MCF 10A (cell line): ENCODE measurements at regions not wholly inside any gene's neighbourhood (a gene's known extent, or its start where the extent isn't known, plus 50 kb on each side); places are given as distances from the start of the nearest gene placed in this dataset.

Source experiments
- BruUV-seq: library from RNA; stranded (reverse); fragments of 400-500 nt; replicated peaks from 2 replicates; lab custom pipeline; 2021; lab: Mats Ljungman, UMichigan
- CTCF ChIA-PET: fragments of 300-600 bp; sonication (Branson Sonifier 250); formaldehyde crosslinking; extraction: SDS; loops from one replicate; lab custom pipeline; 2021; ENCODE audit warnings: antibody characterized with exemption, inconsistent platforms; lab: Yijun Ruan, JAX
- POLR2A ChIA-PET: fragments of 300-600, 350-650 bp; sonication (Branson Sonifier 250); formaldehyde crosslinking; extraction: SDS; loops from one replicate; lab custom pipeline; 2020; ENCODE audit warnings: antibody characterized with exemption, inconsistent platforms; lab: Yijun Ruan, JAX
- DNase-seq: peaks from one replicate; pipeline ENCODE4 v3.0.0-alpha.2; 2018; ENCODE audit not compliant: unreplicated experiment
- H3K27ac Mint-ChIP-seq: one replicate; pipeline ENCODE4 v1.8.0; 2022; ENCODE audit warnings: mild to moderate bottlenecking, low read depth, mixed read lengths; ENCODE audit not compliant: unreplicated experiment
- H3K27me3 Mint-ChIP-seq: one replicate; pipeline ENCODE4 v1.8.0; 2022; ENCODE audit warnings: mixed read lengths; ENCODE audit not compliant: insufficient read depth, unreplicated experiment
- H3K36me3 Mint-ChIP-seq: one replicate; pipeline ENCODE4 v1.8.0; 2022; ENCODE audit warnings: mild to moderate bottlenecking, moderate library complexity, mixed read lengths; ENCODE audit not compliant: insufficient read depth, unreplicated experiment
- H3K4me1 Mint-ChIP-seq: one replicate; pipeline ENCODE4 v1.8.0; 2022; ENCODE audit warnings: mixed read lengths; ENCODE audit not compliant: insufficient read depth, unreplicated experiment
- H3K4me3 Mint-ChIP-seq: one replicate; pipeline ENCODE4 v1.8.0; 2022; ENCODE audit warnings: mild to moderate bottlenecking, moderate library complexity, mixed read lengths; ENCODE audit not compliant: unreplicated experiment
- H3K9me3 Mint-ChIP-seq: one replicate; pipeline ENCODE4 v1.8.0; 2022; ENCODE audit warnings: mixed read lengths; ENCODE audit not compliant: unreplicated experiment
- CTCF ChIP-seq: fragments of 200-600 bp; IDR thresholded peaks from one replicate; pipeline ENCODE4 v1.8.0; 2022; ENCODE audit warnings: antibody characterized with exemption, mild to moderate bottlenecking; ENCODE audit not compliant: unreplicated experiment
- intact Hi-C: fragments of 100-400 bp; cut with micrococcal nuclease; formaldehyde crosslinking; loops from 2 replicates; pipeline ENCODE4 v1.14.1; 2022

GRCh38 chr11:27183672-27184457 is 143.2 kb downstream of the BBOX1 start:
- no peak overlapping the region for H3K27ac Mint-ChIP-seq
- peak; percentile 72 for DNase-seq
- intact Hi-C loops, result loop anchor here (1.0 to 2.0 kb wide), 3 partner anchors 112 to 302 kb away; partner anchors contain the start of gene CCDC34
- CTCF ChIA-PET, result interaction anchor here (0.6 to 5.9 kb wide), 40 partner anchors 12 to 866 kb away, joined by 3 to 121 read pairs (median 4); no protein-coding TSS in a partner anchor
- H3K4me3 Mint-ChIP-seq, result no peak overlapping the region
- peak; percentile 78 for TF ChIP-seq CTCF
- no peaks in the 10 kb centered on the region for H3K9me3 Mint-ChIP-seq
- POLR2A ChIA-PET, result interaction anchor here (0.6 to 2.2 kb wide), 12 partner anchors 25 to 713 kb away, joined by 3 to 12 read pairs (median 4); partner anchors contain the start of gene LGR4
- no TSS peak for BruUV-seq
- peaks cover 27% of the 10 kb centered on the region for H3K27me3 Mint-ChIP-seq
- no peaks in the 10 kb centered on the region for H3K36me3 Mint-ChIP-seq
- H3K4me1 Mint-ChIP-seq, result no peaks in the 10 kb centered on the region

GRCh38 chr11:27179334-27179733 is 138.7 kb downstream of the BBOX1 start:
- no peak overlapping the region for H3K27ac Mint-ChIP-seq
- H3K27me3 Mint-ChIP-seq, result peaks cover 11% of the 10 kb centered on the region
- no peaks in the 10 kb centered on the region for H3K9me3 Mint-ChIP-seq
- BruUV-seq, result no TSS peak
- peaks cover under 1% of the 10 kb centered on the region for H3K4me1 Mint-ChIP-seq
- H3K4me3 Mint-ChIP-seq, result no peak overlapping the region
- CTCF ChIA-PET, result interaction anchor here (0.6 to 3.5 kb wide), 5 partner anchors 20 to 308 kb away, joined by 3 to 20 read pairs (median 5); no protein-coding TSS in a partner anchor
- no peaks in the 10 kb centered on the region for H3K36me3 Mint-ChIP-seq
- TF ChIP-seq CTCF, result no peak
- DNase-seq, result no peak
- POLR2A ChIA-PET, result no interaction called here
- intact Hi-C loops, result no loop called here

GRCh38 chr11:27178859-27179258 is 138.2 kb downstream of the BBOX1 start:
- Mint-ChIP-seq H3K4me3 (no peak overlapping the region), H3K4me1 (peaks cover 5% of the 10 kb centered on the region), H3K36me3 (no peaks in the 10 kb centered on the region), H3K9me3 (no peaks in the 10 kb centered on the region), H3K27me3 (peaks cover 11% of the 10 kb centered on the region), H3K27ac (no peak overlapping the region)
- intact Hi-C loops, result no loop called here
- DNase-seq, result no peak
- CTCF ChIA-PET, result interaction anchor here (0.6 to 3.5 kb wide), 5 partner anchors 20 to 308 kb away, joined by 3 to 20 read pairs (median 5); no protein-coding TSS in a partner anchor
- TF ChIP-seq CTCF, result no peak
- POLR2A ChIA-PET, result no interaction called here
- no TSS peak for BruUV-seq
